ENCODE measurements at regions not wholly inside any gene's neighbourhood (a gene's known extent, or its start where the extent isn't known, plus 50 kb on each side); places are given as distances from the start of the nearest gene placed in this dataset.

DNA sequence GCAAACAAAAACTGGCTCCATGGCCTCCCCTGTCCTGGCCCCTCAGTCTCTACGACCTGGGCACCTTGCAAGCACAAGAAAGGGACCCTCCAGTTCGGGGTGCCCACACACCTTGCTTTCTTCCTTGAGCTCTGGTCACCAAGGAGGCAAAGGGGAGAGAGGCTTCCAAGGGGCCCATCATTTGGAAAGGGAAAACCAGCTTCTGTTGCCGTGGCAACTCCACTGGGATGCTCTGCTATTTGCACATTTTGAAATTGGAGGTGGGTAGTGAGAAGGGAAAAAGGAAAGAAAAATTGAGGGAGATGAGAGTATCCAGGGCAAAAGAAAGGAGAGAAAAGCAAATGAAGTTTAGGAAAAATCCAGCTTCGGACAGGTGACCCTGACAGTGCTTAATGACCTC is 388.4 kb downstream of the SHANK2 start:
- DNase-seq = no peak

DNA sequence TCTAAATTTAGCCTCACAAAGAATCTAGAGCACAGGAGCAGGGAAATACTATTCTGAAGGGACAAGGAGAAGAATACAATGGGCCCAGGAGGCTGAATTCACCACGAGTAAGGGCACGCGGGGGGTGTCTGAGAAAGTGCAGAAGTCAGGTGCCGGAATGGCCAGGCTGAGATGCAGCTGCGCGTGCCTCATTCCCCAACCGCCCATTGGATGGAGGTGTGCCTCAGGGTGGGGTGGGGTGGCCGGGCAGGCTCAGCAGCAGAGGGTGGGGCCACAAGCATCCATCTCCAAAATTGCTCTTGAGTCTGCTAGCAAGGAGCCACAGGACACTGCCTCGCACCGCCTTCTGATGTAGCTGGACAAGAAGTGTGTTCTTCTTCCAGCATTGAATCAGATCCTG is 387.0 kb downstream of the SHANK2 start:
- DNase-seq = no peak

DNA sequence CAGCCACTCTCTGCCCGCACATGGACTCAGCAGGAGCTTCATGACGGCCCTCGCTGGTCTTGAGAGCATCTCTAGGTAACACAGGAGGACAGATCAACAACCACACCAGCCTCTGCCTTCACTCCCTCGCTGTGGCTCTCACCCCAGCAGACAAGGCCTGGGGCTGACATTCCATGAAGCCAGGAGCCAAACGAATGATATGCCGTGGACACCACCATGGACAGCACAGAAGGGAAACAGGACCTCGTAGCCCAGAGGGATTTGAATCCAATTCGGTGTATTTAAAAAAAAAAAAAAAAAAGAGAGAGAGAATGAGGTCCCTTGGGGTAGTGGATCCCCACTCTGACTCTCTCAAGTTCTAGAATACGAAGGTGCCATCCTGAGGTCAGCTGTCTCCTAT is 385.5 kb downstream of the SHANK2 start:
- no peak for DNase-seq

DNA sequence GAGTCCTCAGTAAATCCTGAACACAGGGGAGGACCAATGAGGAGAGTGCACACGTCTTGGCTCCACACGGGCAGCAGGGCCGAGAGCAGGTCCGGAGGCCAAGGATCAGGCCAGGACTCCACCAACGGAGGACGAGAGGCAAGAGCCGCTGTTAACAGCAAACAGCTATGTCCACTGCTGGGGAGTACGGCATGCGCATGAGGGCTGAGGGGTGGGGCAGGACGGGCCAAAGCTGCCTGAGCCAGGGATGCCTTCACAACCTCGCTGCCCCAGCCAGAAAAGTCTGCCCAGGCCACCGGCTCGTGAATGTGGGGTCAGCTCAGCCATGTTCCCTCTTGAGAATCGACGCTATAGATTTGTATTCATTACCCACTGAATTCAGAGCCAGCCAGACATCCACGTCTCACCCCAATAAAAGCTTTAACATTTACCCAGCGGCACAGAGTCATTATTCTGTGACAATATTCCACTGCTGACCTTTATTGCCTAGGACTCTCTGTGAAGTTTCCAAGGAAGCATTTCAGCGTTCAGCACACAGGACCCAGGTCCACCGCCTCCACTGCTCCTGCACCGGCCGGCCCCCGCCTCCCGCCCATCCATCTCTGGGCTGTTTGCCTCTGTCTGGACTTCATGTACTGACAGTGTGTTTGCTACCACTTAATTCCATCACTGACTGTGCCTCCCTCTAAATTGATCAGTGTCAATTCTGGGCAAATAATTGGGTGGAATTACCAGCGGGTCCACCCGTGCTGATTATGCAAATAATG is 384.9 kb downstream of the SHANK2 start:
- no peak for DNase-seq

DNA sequence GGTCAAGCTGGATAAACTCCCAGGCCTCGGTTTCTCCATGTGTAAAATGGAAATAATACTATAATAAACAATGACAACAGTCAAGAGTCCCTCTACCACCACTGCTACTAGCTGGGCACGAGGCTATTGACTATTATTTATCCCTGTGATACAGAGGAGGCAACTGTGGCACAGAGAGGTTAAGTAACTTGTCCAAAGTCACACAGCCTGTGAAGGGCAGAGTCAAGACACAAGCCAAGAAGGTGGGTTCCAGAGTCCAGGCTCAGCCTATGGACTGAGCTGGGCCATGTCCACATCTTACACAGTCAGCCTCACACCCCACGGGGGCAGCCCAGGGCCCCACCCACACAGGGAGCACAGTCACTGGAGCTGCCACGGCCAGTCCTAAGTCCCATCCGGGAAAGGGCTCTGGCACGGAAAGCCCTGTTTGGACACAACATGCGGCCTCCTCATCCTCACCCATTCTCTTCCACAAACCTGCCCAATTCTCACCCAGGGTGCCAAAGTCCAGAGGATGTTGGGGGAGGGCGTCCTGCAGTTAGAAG is 384.0 kb downstream of the SHANK2 start:
- no peak for DNase-seq

DNA sequence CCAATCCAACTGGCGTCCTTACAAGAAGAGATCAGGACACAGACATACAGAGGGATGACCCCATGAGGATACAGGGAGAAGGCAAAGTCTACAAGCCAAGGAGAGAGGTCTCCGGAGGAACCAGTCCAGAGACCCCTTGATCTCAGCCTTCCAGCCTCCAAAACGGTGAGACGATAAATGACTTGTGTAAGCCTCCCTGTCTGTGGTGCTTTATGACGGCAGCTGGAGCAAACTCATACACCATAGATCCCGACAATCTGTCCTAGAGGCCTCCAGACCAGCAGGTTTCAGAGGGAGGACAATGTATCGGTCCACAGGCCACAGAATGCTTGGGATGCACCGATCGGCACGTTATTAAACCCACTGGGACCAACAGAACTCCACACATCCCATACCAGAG is 383.3 kb downstream of the SHANK2 start:
- no peak for DNase-seq

DNA sequence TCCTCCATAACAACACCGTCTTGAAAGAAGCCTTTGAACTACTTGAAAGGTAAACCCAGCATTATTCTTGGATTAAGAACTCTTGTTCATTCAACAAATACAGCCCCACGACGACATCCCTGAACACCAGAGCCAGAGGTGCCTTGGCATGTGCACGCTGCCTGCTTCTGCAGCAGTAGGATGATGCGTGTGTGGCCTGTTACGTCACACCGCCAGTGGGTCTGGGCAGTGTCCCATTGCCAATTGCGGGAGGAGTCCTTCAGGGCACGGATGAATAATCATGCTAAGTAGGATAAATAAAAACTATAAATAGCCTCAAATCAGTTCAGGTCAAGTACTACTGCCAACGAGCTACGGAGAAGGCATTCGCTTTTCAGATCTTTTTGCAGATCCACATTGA is 380.5 kb downstream of the SHANK2 start:
- DNase-seq = no peak

DNA sequence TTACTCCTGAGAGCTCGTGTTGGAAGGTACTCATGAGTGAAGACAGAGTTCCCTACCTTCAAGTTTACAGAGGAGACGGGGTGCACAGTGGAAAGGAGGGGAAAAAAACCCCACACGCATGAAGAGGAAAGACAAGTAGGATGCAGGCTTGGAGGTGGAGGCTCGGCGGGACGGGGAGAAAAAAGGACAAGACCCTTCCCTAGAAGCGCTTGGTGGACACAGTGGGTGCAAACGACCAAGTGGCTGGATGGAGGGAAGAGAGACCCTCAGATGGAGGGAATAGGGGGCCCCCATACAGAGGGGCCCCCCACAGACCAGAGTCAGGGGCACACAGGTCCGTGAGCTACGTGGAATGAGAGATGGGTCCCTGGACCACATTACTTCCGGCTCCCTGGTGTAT is 380.1 kb downstream of the SHANK2 start:
- DNase-seq = no peak

DNA sequence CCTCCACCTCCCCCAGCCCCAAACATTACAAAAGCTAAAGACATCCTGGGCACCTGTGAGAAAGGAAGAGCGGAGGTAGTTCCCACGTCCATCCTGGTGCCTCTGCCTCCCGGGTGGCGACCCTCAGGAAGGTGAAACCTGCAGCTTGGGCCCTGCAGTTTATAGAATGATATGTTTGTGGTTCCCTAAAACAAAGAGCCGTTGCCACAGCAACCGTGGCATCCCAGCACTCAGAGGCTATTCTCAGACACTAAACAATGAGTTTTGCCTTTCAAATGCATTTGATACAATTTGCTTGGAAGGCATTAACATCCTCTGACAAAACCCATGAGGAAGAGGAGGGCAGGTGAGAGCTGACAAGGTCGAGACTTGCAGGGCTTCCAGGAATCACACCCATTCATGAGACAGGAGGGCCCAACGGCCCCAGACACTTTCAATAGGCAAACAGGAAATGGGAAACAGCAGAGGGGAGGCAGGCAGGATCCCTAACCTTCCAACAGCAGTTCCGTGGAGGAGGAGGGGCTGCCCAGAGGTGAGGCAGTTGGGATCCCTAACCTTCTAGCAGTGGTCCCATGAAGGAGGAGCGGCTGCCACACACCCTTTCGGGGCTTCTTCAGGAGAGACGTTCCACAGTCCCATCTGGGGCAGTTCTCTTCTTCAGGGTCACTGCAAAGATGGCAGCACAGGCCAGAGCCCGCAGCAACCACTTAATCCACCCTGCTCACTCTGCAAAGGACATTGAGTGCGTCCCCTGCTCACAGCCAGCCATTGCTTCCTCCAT is 379.2 kb downstream of the SHANK2 start:
- DNase-seq = no peak

DNA sequence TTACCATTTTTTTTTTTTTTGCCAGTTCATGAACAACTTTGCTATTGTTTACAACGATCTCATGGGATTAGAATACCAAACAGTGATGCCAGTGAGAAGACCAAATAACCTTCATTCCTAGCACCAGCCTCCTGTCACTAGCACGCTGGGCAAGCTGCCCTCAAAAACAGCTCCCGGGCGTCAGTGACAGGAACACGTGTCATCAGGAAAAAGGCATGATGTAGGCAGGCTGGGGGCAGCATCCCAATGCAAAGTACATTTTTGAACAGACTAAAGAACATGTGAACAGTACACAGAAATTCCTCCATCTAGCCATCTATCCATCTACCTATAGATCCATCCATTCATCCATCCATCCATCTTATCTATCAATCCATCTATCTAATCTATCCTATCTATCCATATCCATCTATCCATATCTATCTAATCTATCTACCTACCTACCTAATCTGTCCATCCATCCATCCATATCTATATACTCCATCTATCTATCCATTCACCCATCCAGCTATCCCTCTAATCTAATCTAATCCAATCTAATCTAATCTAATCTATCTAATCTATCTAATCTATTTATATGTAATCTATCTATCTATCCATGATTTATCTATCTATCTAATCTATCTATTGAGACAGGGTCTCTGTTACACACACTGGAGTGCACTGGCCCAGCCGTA is 378.5 kb downstream of the SHANK2 start:
- no peak for DNase-seq

DNA sequence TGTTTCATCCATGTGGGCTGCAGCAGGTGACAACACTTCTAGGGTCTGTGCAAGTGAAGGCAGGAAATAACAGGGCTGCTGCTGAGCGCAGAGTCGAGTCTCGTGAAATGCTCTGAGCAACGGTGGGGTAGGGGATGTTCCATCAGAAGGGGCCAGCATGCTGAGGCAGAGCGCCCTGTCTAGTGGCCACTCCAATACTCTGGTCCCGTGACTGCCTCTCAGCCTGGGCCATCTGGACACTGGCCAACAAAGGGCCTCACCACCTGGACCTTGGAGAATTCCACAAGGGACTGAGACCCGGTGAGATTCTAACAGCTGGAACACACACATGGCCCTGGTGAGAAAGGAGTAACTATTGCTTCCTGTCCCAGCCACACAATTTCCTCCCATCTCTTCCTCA is 375.7 kb downstream of the SHANK2 start:
- DNase-seq = no peak

DNA sequence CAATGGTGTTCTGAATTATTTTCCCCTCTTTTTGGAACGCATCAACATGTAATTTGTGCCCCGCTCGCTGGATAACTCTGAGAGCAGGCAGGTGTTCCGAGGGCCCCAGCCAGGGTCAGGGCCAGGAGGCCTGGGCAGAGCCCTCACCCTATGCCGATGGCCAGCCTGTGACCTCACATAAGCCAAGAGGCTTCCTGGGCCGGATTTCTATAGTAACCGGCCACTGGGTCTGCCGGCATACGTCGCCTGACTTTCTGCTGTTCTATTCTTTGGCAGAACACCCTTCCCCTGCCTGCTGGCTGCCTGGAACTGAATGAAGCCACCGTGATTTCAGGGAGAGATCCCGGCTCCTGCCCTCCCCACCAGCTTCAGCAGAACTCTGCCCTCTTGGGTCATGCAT is 375.2 kb downstream of the SHANK2 start:
- no peak for DNase-seq

DNA sequence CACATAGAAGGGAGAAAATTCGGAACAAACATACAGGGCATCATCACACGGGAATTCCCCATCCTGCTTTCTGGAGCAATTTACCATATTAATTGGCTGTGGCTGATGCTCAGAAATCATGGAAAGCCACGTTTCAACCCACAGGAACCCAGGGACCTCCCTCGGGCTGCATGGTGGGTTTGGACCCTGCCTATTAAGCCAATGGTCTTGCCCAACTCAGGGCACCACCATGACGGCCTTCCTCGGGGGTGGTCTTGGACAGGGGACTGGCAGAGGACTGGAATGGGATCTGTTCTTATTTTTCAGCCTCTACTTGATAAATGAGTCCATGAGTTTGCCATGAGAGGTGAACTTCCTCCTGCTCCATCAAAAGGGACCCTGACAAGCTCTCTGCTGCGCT is 374.0 kb downstream of the SHANK2 start:
- no peak for DNase-seq

DNA sequence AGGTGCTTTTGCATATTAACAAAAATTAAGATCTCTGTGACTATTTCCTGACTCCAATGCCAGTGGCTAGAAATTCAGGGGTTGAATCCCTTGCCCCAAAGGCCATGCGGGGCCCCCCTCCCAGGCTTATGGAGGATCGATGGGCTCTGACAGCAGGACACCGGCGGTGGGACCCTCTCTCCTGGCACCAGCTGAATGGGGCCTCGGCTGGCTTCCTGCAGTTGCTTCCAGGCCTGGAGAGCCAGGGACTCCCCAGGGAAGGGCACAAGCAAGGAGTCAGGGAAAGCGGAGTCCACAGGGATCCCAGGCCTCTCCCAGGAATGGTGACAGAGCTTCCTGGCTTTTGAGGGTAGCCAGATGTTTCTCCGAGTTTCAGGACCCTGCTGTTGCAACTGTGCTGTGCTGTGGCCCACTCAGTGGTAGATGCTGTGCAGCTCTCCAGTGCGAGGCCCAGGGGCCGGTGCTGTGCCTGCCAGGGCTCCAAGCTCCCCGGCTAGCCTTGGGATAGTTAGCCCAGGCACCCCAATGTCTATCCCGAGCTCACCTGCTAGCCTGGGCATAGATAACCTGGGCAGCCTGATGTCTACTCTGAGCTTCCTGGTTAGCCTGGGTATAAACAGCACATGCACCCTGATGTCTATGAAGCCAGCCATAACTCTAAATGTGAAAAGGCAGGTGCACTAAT is 372.6 kb downstream of the SHANK2 start:
- DNase-seq = no peak

DNA sequence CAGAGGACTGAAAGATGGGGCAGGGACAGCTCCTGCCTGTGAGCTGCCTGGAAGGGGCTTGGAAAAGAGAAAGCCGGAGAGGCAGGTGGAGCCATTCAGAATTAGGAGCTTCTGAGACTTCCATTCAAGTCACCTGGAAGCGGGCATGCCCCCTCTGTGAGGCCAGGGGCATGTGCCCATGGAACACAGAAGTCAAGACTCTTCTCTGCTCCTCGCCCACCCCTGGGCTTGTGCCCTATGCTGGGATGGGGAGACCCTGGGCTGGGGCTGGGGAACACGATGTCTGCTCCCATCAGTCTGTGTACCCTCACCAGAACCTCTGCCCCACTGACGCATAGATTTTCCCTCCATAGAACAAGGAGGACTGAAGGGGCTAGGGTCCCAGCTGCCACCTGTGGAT is 372.0 kb downstream of the SHANK2 start:
- DNase-seq = no peak

DNA sequence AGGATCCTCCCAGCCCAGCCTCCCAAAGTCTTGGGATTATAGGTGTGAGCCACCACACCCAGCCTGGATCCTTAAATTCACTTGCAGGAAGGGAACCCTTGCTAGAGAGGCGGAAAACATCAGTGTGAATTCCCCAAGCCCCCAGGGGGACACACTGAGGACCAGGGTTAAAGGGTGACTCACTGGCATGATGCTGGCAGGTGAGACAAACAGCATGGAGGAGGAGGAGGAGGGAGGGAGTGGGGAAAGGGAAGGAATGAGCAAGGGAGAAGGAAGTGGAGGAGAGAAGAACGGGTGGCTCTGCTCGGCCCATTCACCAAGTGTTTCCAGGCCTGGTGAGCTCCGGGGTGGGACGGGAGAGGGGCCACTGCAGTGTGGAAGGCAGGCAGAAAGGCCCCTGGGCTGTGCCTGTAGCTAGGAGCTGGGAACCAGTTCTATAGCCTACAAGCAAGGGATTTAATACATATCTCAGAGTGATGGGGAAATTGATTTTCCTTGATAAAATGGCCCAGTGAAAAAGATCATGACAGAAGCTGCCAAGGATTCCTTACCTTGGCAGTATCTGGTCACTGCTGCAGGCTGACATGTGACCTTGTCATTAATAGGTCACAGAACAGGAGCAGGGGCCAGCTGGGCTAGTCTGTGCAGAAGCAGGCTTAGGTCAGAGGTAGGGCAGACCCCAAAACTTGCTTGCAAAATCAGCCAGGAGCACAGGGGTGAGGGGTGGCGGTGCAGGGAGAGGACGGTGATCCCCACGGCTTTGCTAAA is 370.2 kb downstream of the SHANK2 start:
- no peak for DNase-seq

DNA sequence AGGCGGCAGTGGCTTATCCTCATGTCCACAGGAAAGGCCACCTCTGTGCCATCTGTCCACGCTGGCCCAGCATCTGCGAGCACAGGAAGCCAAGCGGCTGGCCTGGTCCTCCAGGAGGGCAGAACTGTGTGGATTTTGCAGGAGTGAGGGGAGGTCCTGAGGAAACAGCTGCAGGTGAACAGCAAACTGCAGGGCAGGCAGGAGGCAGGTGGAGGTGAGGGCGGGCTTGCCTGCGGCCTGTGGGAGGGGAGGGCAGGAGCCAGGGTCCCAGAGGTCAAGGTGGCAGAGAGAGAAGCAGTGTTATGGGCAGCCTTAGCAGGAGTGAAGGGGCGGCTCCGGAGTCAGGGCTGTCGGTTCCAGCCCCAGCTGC is 369.7 kb downstream of the SHANK2 start:
- DNase-seq = no peak

DNA sequence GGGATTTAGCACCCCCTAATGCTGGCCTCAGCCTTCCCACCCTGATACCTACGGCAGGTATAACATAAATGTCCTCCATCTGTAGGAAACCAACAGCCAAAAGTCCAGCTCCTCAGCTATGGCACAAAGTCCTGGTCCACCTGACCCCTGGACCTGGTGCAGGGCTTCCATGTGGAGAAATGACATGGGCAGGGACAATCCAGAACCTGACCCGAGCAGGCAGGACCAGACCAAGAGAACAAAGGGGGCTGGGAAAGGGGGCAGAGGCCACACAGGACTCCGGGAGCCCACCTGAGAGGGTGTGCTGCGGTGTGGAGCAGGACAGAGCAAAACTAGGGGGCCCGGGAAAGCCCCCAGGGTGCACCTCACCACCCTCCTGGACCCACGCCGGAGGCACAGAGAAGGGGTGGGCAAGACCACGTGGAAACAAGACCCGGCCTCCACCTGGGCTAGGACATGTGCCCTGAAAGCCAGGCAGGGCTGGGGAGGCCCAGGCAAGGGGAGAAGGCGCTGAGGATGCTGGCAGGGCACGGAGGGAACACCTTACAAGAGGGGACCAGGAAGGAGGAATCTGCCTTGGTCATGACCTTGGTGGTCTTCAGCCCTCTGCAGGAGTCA is 368.9 kb downstream of the SHANK2 start:
- no peak for DNase-seq

DNA sequence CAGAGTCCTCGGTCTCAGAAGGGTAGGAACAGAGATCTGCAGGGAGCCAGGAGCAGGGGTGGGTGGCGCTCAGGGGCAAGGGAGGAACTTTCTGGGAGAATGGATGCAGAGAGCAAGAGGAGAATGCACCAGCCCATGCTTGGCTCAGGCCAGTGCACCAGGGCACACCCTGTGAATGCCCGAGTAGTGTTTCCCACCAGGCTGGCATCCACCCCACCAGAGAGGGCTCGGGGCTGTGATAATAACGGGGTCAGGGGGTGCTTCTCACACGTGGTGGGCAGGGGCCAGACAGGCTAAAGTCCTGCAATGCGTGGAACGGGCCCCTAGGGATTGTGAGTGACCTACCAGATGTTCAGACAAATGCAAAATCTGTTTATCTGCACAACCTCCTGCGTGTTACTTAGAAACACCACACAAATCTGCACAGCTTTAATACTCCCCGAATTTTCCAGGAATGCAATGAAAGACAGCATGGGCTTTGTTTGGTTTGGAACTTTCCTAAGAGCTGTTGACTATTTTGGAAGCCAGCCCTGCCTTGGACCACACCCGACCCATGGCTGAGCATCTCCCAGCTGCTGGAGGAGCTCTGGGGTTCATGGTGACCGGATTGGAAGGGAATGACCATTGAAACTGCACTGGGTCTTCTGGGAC is 368.3 kb downstream of the SHANK2 start:
- no peak for DNase-seq

DNA sequence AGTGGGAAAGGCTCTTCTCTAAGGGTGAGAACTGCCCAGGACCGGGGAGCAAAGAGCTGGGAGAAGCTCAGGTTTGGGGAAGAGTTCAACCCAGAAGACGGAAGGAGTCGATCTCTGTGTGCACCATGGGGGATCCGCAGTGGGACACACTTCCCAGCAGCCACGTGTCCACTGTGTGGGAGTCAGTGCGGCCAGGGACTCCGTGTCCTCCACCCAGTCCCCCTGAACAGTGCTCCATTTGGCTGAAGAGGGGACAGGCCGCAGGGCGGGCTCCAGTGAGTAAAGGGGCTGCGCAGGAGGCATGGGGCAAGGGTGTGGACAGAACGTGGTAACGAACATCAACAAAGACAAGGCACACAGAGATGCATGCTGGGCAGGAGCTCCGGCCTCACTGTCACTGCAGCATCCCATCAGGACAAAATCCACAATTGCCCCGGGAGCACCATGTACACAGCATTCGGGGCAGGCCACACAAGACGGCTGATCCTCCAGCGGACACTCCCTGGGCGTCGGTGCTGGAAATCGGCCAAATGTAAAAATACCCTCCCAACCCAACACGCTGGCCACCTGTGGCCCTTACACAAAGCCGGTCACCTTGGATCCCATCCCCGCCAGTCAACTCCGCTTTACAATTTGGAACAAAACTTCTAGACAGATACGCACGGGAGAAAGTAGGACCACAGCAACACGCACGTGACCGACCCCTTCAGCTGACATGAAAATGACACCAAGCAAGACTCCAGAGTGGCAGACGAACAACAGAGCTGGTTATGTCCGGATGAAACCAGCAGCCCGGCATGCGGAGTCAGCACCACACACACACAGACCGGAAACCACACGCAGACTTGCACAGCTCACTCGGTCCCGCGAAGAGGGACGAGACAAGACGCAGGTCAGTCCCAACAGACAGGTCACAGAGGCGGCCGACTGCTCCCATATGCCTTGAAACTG is 366.8 kb downstream of the SHANK2 start:
- DNase-seq = no peak

Data from activated CD4-positive, alpha-beta T cell treated with anti-CD3 and anti-CD28 coated beads for 48 hours (primary cell).